Upper lobe of right lung (tissue), 1 donor: ENCODE measurements at regions not wholly inside any gene's neighbourhood (a gene's known extent, or its start where the extent isn't known, plus 50 kb on each side); places are given as distances from the start of the nearest gene placed in this dataset.

Source experiments
- ATAC-seq: fragments of 200-7000 bp; cut with Tn5 transposase; one replicate; pipeline ENCODE4 v1.9.1; 2020; ENCODE audit warnings: mild to moderate bottlenecking, moderate library complexity
- DNase-seq: peaks from one replicate; pipeline ENCODE4 v3.0.0-alpha.2; 2020
- H3K27ac ChIP-seq: fragments of 200-600 bp; one replicate; pipeline ENCODE4 v1.8.0; 2022
- H3K27me3 ChIP-seq: fragments of 200-600 bp; one replicate; pipeline ENCODE4 v1.8.0; 2022; ENCODE audit warnings: mild to moderate bottlenecking
- H3K36me3 ChIP-seq: fragments of 200-600 bp; one replicate; pipeline ENCODE4 v1.8.0; 2022
- H3K4me1 ChIP-seq: fragments of 200-600 bp; one replicate; pipeline ENCODE4 v1.8.0; 2022
- H3K4me3 ChIP-seq: fragments of 200-600 bp; one replicate; pipeline ENCODE4 v1.8.0; 2022; ENCODE audit warnings: mild to moderate bottlenecking
- H3K9me3 ChIP-seq: fragments of 200-600 bp; one replicate; pipeline ENCODE4 v1.8.0; 2022
- intact Hi-C: fragments of 100-400 bp; cut with DNase I; formaldehyde crosslinking; loops from one replicate; pipeline ENCODE4 v1.11.0; 2022
- TF ChIP-seq, protein P1 (sequence below): fragments of 200-600 bp; IDR thresholded peaks from one replicate; pipeline ENCODE4 v1.8.0; 2022; ENCODE audit warnings: antibody characterized with exemption
- donor health status: DM: no; HTN: yes; CAD: no; lungs with severe emphysema.

DNA sequence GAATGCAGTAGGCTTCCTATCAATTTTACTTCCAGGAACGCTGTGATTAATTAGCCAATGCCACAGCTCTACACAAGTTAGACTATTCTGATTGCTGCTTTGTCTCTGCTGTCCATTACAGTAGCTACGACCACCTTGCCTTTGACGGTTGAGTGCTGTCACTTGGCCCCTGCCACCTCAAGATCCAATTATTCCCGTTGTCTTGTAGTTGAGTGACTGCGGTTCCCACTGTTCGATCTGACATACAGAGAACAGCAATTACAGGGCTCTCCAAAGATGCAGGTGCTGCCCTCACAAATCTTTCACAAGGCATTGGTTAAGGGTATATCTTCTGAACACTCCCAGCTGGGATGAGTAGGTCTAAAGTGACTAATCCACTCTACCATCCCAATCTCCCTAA is 393.4 kb upstream of the KIF2A start:
- no peaks in the 10 kb centered on the region for H3K4me1 ChIP-seq
- H3K4me3 ChIP-seq = no peak overlapping the region
- DNase-seq (no peak), ATAC-seq (no peak)
- no peaks in the 10 kb centered on the region for H3K9me3 ChIP-seq
- TF ChIP-seq, protein P1, sequence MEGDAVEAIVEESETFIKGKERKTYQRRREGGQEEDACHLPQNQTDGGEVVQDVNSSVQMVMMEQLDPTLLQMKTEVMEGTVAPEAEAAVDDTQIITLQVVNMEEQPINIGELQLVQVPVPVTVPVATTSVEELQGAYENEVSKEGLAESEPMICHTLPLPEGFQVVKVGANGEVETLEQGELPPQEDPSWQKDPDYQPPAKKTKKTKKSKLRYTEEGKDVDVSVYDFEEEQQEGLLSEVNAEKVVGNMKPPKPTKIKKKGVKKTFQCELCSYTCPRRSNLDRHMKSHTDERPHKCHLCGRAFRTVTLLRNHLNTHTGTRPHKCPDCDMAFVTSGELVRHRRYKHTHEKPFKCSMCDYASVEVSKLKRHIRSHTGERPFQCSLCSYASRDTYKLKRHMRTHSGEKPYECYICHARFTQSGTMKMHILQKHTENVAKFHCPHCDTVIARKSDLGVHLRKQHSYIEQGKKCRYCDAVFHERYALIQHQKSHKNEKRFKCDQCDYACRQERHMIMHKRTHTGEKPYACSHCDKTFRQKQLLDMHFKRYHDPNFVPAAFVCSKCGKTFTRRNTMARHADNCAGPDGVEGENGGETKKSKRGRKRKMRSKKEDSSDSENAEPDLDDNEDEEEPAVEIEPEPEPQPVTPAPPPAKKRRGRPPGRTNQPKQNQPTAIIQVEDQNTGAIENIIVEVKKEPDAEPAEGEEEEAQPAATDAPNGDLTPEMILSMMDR = no peak
- H3K27ac ChIP-seq = no peak overlapping the region
- H3K36me3 ChIP-seq = no peaks in the 10 kb centered on the region
- intact Hi-C loops = no loop called here
- no peaks in the 10 kb centered on the region for H3K27me3 ChIP-seq

DNA sequence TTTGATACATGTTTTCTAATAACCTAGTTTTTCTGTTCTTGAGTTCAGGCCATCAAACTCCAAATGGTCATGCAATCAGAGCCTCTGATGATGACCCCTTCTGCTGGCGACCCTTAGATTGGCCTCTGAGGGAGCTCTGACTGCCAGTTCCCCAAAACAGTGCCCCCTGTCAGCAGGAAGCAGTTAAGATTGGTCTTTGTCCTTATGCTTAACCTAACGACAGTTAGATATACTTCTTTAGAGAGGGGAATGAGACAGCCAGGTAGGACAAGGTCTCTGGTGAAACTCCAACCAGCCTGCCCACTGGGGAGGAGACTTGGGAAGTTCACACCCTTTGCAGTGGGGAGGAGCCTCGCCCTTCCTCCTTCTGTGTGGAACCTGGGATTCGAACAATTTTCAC is 390.4 kb upstream of the KIF2A start:
- H3K36me3 ChIP-seq = no peaks in the 10 kb centered on the region
- H3K4me1 ChIP-seq = no peaks in the 10 kb centered on the region
- TF ChIP-seq, protein P1 = no peak
- H3K4me3 ChIP-seq = no peak overlapping the region
- H3K27me3 ChIP-seq = no peaks in the 10 kb centered on the region
- ATAC-seq (no peak), DNase-seq (no peak)
- intact Hi-C loops = no loop called here
- H3K27ac ChIP-seq = no peak overlapping the region
- H3K9me3 ChIP-seq = no peaks in the 10 kb centered on the region

DNA sequence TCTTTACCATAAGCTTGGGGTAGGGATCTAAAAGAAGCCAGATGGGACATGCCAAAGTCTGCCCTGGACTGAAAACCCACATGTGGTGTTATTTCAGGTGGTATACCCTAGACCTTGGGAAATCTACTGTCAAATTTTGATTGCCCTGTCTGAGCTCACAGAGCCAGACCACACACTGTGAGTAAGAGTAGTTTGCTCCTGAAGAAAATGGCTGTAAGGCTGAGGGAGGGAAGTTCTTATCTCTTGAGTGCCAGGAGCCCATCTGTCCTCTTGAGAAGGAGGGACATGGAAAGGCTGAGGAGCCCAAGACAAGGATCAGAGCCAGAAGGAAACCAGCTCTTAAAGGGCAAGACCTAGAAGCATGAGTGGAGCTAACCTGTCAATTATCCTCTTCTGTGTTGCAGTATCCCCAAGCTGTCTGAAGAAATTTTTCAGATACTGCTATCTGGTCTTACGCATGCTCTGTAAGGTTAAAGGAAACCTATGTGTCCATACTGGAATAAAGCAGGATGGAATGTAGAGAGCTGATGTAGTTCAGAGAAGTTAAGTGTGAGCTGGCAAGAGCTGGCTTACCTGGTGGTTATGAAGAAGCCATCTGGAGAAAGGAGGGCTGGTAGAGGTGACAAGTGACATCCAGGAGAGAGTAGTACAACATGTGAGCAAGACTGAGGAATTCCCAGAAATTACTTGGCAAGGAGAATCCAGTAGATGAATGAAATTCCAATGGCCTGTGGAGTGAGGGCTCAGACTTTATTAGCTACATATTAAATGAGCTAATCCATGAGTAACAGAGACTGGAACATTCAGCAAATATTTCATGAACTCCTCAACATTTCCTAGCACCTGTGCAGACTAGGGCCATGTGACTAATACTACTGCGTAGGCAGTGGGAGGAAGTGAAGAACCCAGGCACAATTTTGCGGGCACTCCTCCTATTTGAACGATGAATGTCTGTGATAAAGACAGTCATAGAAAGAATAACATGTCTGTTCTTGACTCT is 389.1 kb upstream of the KIF2A start:
- DNase-seq (no peak), ATAC-seq (peak; percentile 73)
- TF ChIP-seq, protein P1 = no peak

DNA sequence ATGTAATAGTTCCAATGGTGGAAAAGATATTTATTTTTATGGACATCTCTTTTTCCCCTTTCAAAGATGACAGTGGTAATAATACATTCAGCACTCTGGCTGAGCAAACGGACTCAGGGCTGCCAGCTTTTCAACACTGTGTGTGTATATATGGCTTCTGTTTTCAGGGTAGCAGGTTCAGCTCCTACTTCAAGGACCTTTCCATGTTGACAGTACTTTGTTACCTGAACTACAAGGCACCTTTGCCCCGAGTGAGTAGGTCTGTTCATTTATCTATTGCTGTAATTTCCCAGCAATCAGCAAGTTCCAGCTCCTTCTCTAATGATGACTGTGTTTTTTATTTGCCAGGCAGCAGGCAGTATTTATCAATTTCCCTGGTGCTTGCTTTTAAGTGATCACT is 387.4 kb upstream of the KIF2A start:
- intact Hi-C loops = no loop called here

More for the DNA sequence above, 389.1 kb upstream of the KIF2A start:
- no peak overlapping the region for H3K27ac ChIP-seq
- no peaks in the 10 kb centered on the region for H3K36me3 ChIP-seq
- no peaks in the 10 kb centered on the region for H3K27me3 ChIP-seq
- H3K4me3 ChIP-seq = no peak overlapping the region
- no peaks in the 10 kb centered on the region for H3K4me1 ChIP-seq
- no peaks in the 10 kb centered on the region for H3K9me3 ChIP-seq
- intact Hi-C loops = no loop called here

DNA sequence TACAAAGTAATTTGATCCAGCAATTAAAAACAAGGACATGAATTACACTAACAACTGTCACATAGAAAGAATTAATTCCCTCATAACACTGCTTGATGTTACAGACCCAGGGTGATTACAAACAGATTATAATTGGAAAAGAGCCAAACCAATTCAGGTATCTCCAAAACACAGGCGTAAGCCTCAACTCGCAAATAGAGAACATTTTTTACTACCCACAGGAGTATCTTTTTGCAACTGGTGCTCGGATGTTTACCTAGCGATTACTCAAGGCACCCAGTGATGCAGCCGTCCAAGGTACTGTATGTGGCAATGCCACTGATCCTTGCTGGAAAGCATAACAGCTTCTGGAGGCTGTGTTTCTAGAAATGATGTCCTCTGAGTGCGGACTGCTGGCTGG is 386.1 kb upstream of the KIF2A start:
- DNase-seq = peak; percentile 67
- TF ChIP-seq, protein P1 = no peak
- Histone ChIP-seq H3K4me3 (no peak overlapping the region), H3K36me3 (no peaks in the 10 kb centered on the region), H3K4me1 (no peaks in the 10 kb centered on the region), H3K9me3 (no peaks in the 10 kb centered on the region), H3K27ac (no peak overlapping the region), H3K27me3 (no peaks in the 10 kb centered on the region)
- ATAC-seq = peak; percentile 89
- intact Hi-C loops = no loop called here

More for the DNA sequence above, 387.4 kb upstream of the KIF2A start:
- Histone ChIP-seq H3K4me3 (no peak overlapping the region), H3K27ac (no peak overlapping the region), H3K9me3 (no peaks in the 10 kb centered on the region), H3K36me3 (no peaks in the 10 kb centered on the region), H3K27me3 (no peaks in the 10 kb centered on the region), H3K4me1 (no peaks in the 10 kb centered on the region)
- TF ChIP-seq, protein P1 = no peak
- ATAC-seq (no peak), DNase-seq (no peak)
